Memory B cell (primary cell): ENCODE measurements at regions not wholly inside any gene's neighbourhood (a gene's known extent, or its start where the extent isn't known, plus 50 kb on each side); places are given as distances from the start of the nearest gene placed in this dataset.
"Not testable (repeated sequence)": the region's sequence is repeated elsewhere in the genome, so short reads cannot be mapped to it uniquely, and the experiment has no call there.

Experiments used
- ATAC-seq: fragments of 150-1000 bp; cut with Tn5 transposase; 2 replicates; pipeline ENCODE4 v1.10.0; 2021; ENCODE audit warnings: low read depth, mild to moderate bottlenecking, moderate library complexity
- DNase-seq, 2 donors: peaks; one replicate each; pipeline ENCODE4 v3.0.0; 2022; ENCODE audit warnings: low spot score in 2 of 2
- H3K27ac Mint-ChIP-seq: one replicate; pipeline ENCODE4 v1.8.0; 2022; ENCODE audit warnings: mild to moderate bottlenecking, moderate library complexity, mixed read lengths
- H3K27me3 Mint-ChIP-seq: one replicate; pipeline ENCODE4 v1.8.0; 2022; ENCODE audit warnings: mixed read lengths
- H3K36me3 Mint-ChIP-seq: one replicate; pipeline ENCODE4 v1.8.0; 2022; ENCODE audit warnings: mild to moderate bottlenecking, mixed read lengths
- H3K4me1 Mint-ChIP-seq: one replicate; pipeline ENCODE4 v1.8.0; 2022; ENCODE audit warnings: mixed read lengths
- H3K4me3 Mint-ChIP-seq: one replicate; pipeline ENCODE4 v1.8.0; 2022; ENCODE audit warnings: mild to moderate bottlenecking, moderate library complexity, mixed read lengths
- H3K9me3 Mint-ChIP-seq: one replicate; pipeline ENCODE4 v1.8.0; 2022; ENCODE audit warnings: mixed read lengths

DNA sequence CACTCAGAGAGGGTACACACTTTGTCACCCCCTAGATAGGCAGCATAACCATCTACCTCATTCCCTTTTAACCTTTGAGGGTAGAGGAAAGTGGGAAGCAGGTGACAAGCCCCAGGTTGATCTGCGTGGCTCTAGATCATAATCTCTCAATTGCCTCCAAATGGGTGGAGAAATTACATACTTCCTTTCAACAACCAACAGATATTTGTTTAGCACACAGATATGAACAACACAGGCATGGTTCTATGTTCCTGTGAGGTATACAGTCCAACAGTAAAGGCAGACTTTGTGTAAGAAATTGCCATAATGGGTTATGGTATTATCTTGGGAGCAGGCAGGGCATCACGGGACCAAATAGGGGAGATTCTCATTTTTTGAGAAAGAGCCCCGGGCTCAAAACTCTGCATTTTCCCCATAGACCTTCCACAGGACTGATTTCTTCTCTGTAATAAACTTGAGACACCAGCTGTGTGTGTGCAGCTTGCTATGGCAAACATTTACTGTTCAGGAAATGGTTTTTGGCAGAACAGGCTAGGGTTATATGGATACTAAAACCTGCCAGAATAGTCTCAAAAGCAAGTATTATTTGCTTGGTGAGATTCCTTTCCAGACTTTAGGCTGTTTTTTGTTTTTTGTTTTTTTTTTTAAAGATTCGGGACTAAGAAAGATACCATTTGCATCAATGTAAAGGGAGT is 126.2 kb downstream of the CD164 start:
- DNase-seq (no peak), ATAC-seq (no peak)
- Mint-ChIP-seq H3K4me1 (no peaks in the 10 kb centered on the region), H3K27ac (no peak overlapping the region), H3K27me3 (peaks cover 8% of the 10 kb centered on the region), H3K9me3 (no peaks in the 10 kb centered on the region), H3K36me3 (no peaks in the 10 kb centered on the region), H3K4me3 (no peak overlapping the region)

- Mint-ChIP-seq H3K4me3 (no peak overlapping the region), H3K4me1 (no peaks in the 10 kb centered on the region), H3K9me3 (no peaks in the 10 kb centered on the region), H3K27me3 (peaks cover 8% of the 10 kb centered on the region), H3K36me3 (no peaks in the 10 kb centered on the region), H3K27ac (no peak overlapping the region)
- ATAC-seq (no peak), DNase-seq (no peak)
Measured at GRCh38 chr6:109255087-109255486, 127.2 kb downstream of the CD164 start.

DNA sequence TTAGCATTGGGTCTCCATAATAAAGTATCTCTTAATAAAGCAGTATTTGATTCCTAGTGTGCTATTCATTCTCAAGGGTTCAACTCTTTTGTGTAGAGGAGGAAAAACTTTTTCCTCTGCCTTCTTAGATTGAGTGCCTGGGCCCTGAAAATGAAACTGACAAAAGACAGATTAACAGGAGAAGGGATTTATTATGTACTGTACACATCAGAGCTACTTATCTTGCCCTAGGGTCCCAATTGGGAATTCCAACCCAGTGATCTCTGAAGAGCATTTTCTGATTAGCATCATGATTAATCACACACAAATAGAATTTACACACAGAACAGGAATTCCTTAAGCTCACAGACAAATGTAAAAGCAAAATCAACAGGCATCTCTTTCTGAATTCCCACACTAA is 128.9 kb downstream of the CD164 start:
- DNase-seq, result no peak
- ATAC-seq, result no peak
- Mint-ChIP-seq H3K9me3 (no peaks in the 10 kb centered on the region), H3K27me3 (peaks cover 8% of the 10 kb centered on the region), H3K4me1 (no peaks in the 10 kb centered on the region), H3K36me3 (no peaks in the 10 kb centered on the region), H3K4me3 (no peak overlapping the region), H3K27ac (no peak overlapping the region)

GRCh38 chr6:109252261-109253041 is 129.8 kb downstream of the CD164 start:
- DNase-seq (no peak), ATAC-seq (no peak)
- Mint-ChIP-seq H3K9me3 (no peaks in the 10 kb centered on the region), H3K36me3 (no peaks in the 10 kb centered on the region), H3K4me3 (no peak overlapping the region), H3K27me3 (peaks cover 8% of the 10 kb centered on the region), H3K4me1 (no peaks in the 10 kb centered on the region), H3K27ac (no peak overlapping the region)

- H3K27me3 Mint-ChIP-seq, result peaks cover 8% of the 10 kb centered on the region
- H3K36me3 Mint-ChIP-seq, result no peaks in the 10 kb centered on the region
- ATAC-seq (no peak), DNase-seq (no peak)
- no peak overlapping the region for H3K27ac Mint-ChIP-seq
- H3K4me3 Mint-ChIP-seq, result no peak overlapping the region
- H3K4me1 Mint-ChIP-seq, result no peaks in the 10 kb centered on the region
- H3K9me3 Mint-ChIP-seq, result no peaks in the 10 kb centered on the region
Measured at GRCh38 chr6:109251839-109252238, 130.4 kb downstream of the CD164 start.

- H3K9me3 Mint-ChIP-seq, H3K27me3 Mint-ChIP-seq, H3K4me3 Mint-ChIP-seq, ATAC-seq, H3K27ac Mint-ChIP-seq, DNase-seq, H3K36me3 Mint-ChIP-seq, H3K4me1 Mint-ChIP-seq: not testable (repeated sequence)
Measured at GRCh38 chr6:109250544-109251156, 131.6 kb downstream of the CD164 start.

DNA sequence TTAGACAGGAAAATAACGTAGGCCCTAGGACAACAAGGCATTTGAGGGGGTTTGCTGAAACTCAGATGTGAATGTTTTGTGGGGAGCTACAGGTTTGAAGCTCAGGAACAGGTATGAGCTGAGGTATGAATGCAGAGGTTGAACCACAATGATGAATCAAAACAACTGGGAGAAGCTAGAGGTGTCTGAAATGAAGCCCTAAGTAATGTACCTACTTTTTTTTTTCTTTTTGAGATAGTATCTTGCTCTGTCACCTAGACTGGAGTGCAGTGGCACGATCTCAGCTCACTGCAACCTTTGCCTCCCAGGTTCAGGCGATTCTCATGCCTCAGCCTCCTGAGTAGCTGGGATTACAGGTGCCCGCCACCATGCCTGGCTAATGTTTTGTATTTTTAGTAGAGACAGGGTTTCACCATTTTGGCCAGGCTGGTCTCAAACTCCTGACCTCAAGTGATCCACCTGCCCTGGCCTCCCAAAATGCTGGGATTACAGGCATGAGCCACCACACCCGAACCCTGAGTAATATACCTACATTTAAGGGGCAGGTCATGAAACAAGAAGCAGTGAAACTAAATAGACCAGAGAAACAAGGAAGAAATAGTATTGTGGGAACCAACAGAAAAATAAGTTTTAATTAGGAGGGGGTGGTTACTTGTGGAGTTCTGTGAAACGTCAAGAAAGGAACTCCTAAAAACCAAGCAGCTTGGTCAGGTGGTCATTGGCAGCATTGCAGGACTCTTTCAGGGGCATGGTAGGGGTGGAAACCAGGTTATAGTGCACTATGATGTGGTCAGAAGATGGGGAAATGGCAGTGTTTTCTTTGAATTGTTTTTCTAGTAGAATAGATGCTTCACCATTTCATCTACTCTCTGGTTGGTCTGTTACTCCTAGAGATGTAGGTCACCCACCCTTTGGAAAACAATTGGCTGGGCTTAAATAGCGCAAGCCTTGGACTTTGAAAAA is 138.1 kb downstream of the CD164 start:
- ATAC-seq, result no peak

GRCh38 chr6:109242925-109243324 is 139.3 kb downstream of the CD164 start:
- H3K4me3 Mint-ChIP-seq, result no peak overlapping the region
- no peaks in the 10 kb centered on the region for H3K4me1 Mint-ChIP-seq
- DNase-seq (no peak), ATAC-seq (no peak)
- peaks cover under 1% of the 10 kb centered on the region for H3K27me3 Mint-ChIP-seq
- no peaks in the 10 kb centered on the region for H3K9me3 Mint-ChIP-seq
- H3K36me3 Mint-ChIP-seq, result no peaks in the 10 kb centered on the region
- H3K27ac Mint-ChIP-seq, result no peak overlapping the region

More for the DNA sequence above, 138.1 kb downstream of the CD164 start:
- no peaks in the 10 kb centered on the region for H3K4me1 Mint-ChIP-seq
- DNase-seq, result no peak
- no peak overlapping the region for H3K27ac Mint-ChIP-seq
- H3K4me3 Mint-ChIP-seq, result no peak overlapping the region
- no peaks in the 10 kb centered on the region for H3K27me3 Mint-ChIP-seq
- no peaks in the 10 kb centered on the region for H3K36me3 Mint-ChIP-seq
- H3K9me3 Mint-ChIP-seq, result no peaks in the 10 kb centered on the region

DNA sequence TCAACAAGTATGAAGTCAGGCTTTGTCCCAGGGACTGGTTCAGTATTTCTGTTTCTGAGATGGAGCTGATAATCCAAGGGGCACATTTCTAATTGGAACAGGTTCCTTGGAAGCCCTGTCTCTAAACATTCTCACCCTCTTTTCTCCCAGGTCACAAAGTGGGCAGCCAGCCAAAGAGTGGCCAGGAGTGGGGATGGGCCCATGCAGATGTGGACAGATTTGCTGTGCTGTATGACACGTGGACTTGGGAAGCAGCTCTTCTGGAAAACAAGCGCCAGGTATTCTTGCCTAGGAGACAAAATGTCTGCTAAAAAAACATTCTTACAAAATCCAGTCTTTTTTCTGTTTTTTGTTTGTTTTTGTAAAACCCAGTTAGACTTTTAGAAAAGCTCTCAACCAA is 140.2 kb downstream of the CD164 start:
- Mint-ChIP-seq H3K27me3 (peaks cover 5% of the 10 kb centered on the region), H3K36me3 (no peaks in the 10 kb centered on the region), H3K4me1 (peaks cover 4% of the 10 kb centered on the region), H3K4me3 (no peak overlapping the region), H3K9me3 (peaks cover 1% of the 10 kb centered on the region), H3K27ac (no peak overlapping the region)
- ATAC-seq, result no peak
- no peak for DNase-seq

GRCh38 chr6:109241199-109241598 is 141.1 kb downstream of the CD164 start:
- H3K4me1 Mint-ChIP-seq, result peaks cover 7% of the 10 kb centered on the region

DNA sequence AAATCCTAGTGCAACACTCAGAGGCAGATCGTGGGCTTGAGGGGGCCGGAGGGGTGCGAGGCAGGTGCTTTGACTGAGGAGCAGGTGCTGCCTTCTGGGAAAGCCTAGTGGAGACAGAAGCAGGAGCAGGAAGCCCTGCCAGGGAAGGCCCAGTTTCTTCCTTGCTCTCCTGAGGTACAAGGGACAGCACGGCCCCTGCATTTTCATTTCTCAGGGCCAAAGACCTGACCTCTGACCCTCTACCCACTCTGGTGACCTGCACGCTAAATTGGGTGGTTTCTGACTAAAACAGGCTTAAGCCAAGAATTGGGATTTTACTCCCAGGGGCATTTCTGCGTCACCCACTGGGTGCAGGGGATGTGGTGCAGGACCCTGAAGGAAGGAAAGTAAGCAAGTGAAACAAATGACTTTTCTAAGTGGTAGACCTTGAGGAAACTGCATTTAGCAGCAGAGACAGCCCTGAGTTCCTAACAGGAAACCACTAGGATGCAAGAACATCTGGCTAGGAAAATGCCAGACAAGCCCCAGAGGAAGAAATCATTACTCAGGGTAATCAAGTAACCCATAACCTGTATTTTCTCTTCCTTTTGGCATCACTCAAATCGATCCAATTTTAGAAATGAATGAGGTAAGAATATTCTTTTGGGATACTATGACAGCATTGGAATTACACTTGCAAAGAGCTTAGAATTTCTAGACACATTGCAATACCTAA is 141.7 kb downstream of the CD164 start:
- Mint-ChIP-seq H3K4me3 (no peak overlapping the region), H3K27me3 (peaks cover 6% of the 10 kb centered on the region), H3K9me3 (peaks cover 2% of the 10 kb centered on the region), H3K36me3 (no peaks in the 10 kb centered on the region), H3K27ac (no peak overlapping the region), H3K4me1 (peaks cover 7% of the 10 kb centered on the region)
- DNase-seq, result no peak
- no peak for ATAC-seq

More at GRCh38 chr6:109241199-109241598, 141.1 kb downstream of the CD164 start:
- no peak overlapping the region for H3K4me3 Mint-ChIP-seq
- H3K36me3 Mint-ChIP-seq, result no peaks in the 10 kb centered on the region
- H3K27ac Mint-ChIP-seq, result no peak overlapping the region
- no peak for DNase-seq
- ATAC-seq, result no peak
- peaks cover 2% of the 10 kb centered on the region for H3K9me3 Mint-ChIP-seq
- H3K27me3 Mint-ChIP-seq, result peaks cover 6% of the 10 kb centered on the region

GRCh38 chr6:109239651-109240321 is 142.5 kb downstream of the CD164 start:
- Mint-ChIP-seq H3K27ac (no peak overlapping the region), H3K4me1 (peaks cover 7% of the 10 kb centered on the region), H3K36me3 (no peaks in the 10 kb centered on the region), H3K9me3 (peaks cover 2% of the 10 kb centered on the region), H3K27me3 (peaks cover 6% of the 10 kb centered on the region), H3K4me3 (no peak overlapping the region)
- ATAC-seq, result no peak
- no peak for DNase-seq

GRCh38 chr6:109239160-109239559 is 143.1 kb downstream of the CD164 start:
- peaks cover 7% of the 10 kb centered on the region for H3K4me1 Mint-ChIP-seq
- ATAC-seq, result no peak
- peaks cover 6% of the 10 kb centered on the region for H3K27me3 Mint-ChIP-seq
- H3K27ac Mint-ChIP-seq, result no peak overlapping the region
- H3K36me3 Mint-ChIP-seq, result peaks cover 2% of the 10 kb centered on the region
- peaks cover 2% of the 10 kb centered on the region for H3K9me3 Mint-ChIP-seq
- no peak for DNase-seq
- H3K4me3 Mint-ChIP-seq, result no peak overlapping the region
